B cell (primary cell): ENCODE measurements at regions not wholly inside any gene's neighbourhood (a gene's known extent, or its start where the extent isn't known, plus 50 kb on each side); places are given as distances from the start of the nearest gene placed in this dataset.
"Not testable (repeated sequence)": the region's sequence is repeated elsewhere in the genome, so short reads cannot be mapped to it uniquely, and the experiment has no call there.

ENCODE experiments used
- ATAC-seq: fragments of 200-7000 bp; cut with Tn5 transposase; one replicate; pipeline ENCODE4 v1.10.0; 2021; ENCODE audit warnings: low read depth, mild to moderate bottlenecking, moderate number of reproducible peaks, moderate library complexity
- CTCF ChIA-PET: fragments of 350-600 bp; sonication (Branson Sonifier 250); formaldehyde crosslinking; loops from one replicate; lab custom pipeline; 2021; ENCODE audit warnings: antibody characterized with exemption, inconsistent platforms; lab: Charles Lee
- POLR2A ChIA-PET: fragments of 350-600 bp; sonication (Branson Sonifier 250); formaldehyde crosslinking; loops from one replicate; lab custom pipeline; 2021; ENCODE audit warnings: antibody characterized with exemption; lab: Charles Lee
- DNase-seq: peaks from one replicate; pipeline ENCODE4 v3.0.0; 2013
- H2AFZ ChIP-seq: 2 replicates; pipeline ENCODE4 v1.6.1; 2012; ENCODE audit warnings: mild to moderate bottlenecking, low read depth, low read length; ENCODE audit not compliant: insufficient read depth, poor library complexity, severe bottlenecking
- H3K27ac ChIP-seq, 2 donors: 1 replicate in 1 of 2; 2 replicates in 1 of 2; pipeline ENCODE4 v1.5.1; 2012 to 2013; ENCODE audit warnings: low read length in 2 of 2, mild to moderate bottlenecking in 2 of 2, moderate library complexity in 1 of 2
- H3K27me3 ChIP-seq, 4 experiments: fragments of 200-600 bp in 1 of 4; sonication (generic) in 1 of 4; replicated peaks in 1 of 4; 1 replicate in 2 of 4; 2 replicates in 2 of 4; pipeline versions ENCODE4 v1.6.1 to v1.7.0; 2013 to 2016; ENCODE audit warnings: low read length in 3 of 4, mild to moderate bottlenecking in 2 of 4, mixed read lengths in 1 of 4, moderate library complexity in 1 of 4; ENCODE audit not compliant: insufficient read depth in 4 of 4, control insufficient read depth in 3 of 4; ENCODE audit errors: control extremely low read depth in 1 of 4
- H3K36me3 ChIP-seq, 2 experiments: replicated peaks in 1 of 2; 1 replicate in 1 of 2; 2 replicates in 1 of 2; pipeline versions ENCODE4 v1.6.1 to v1.7.1; 2013; ENCODE audit warnings: low read length in 1 of 2; ENCODE audit not compliant: insufficient read depth in 2 of 2, control insufficient read depth in 1 of 2; ENCODE audit errors: control extremely low read depth in 1 of 2, extremely low read depth in 1 of 2
- H3K4me1 ChIP-seq, 2 donors: fragments of 200-600 bp in 1 of 2; sonication (generic) in 1 of 2; 1 replicate in 1 of 2; 2 replicates in 1 of 2; pipeline versions ENCODE4 v1.5.1 to v1.6.1; 2013 to 2017; ENCODE audit warnings: low read length in 2 of 2; ENCODE audit not compliant: control insufficient read depth in 2 of 2, insufficient read depth in 2 of 2
- H3K4me2 ChIP-seq: replicated peaks from 2 replicates; pipeline ENCODE3; 2012; ENCODE audit warnings: mild to moderate bottlenecking, low read depth, low read length; ENCODE audit not compliant: poor library complexity, severe bottlenecking
- H3K4me3 ChIP-seq, 5 experiments: fragments of 200-600 bp in 1 of 5; sonication (generic) in 1 of 5; 1 replicate in 3 of 5; 2 replicates in 2 of 5; pipeline versions ENCODE4 v1.5.1 to v1.7.0; 2011 to 2016; ENCODE audit warnings: low read length in 4 of 5, mild to moderate bottlenecking in 4 of 5, low read depth in 2 of 5, control low read depth in 1 of 5, moderate library complexity in 1 of 5; ENCODE audit not compliant: insufficient read depth in 1 of 5; ENCODE audit errors: control extremely low read depth in 1 of 5, extremely low read depth in 1 of 5
- H3K79me2 ChIP-seq: fragments of 200-600 bp; sonication (generic); one replicate; pipeline ENCODE4 v1.6.0; 2016; ENCODE audit warnings: low read length; ENCODE audit not compliant: control insufficient read depth, insufficient read depth
- H3K9ac ChIP-seq: fragments of 200-600 bp; sonication (generic); 2 replicates; pipeline ENCODE4 v1.6.1; 2017; ENCODE audit warnings: mild to moderate bottlenecking, low read length, moderate library complexity
- H3K9me3 ChIP-seq, 3 donors: one replicate each; pipeline versions ENCODE4 v1.6.1 to v1.7.1; 2013; ENCODE audit warnings: low read length in 2 of 3; ENCODE audit not compliant: control insufficient read depth in 2 of 3, insufficient read depth in 1 of 3; ENCODE audit errors: control extremely low read depth in 1 of 3
- H4K20me1 ChIP-seq: 2 replicates; pipeline ENCODE4 v1.6.0; 2012; ENCODE audit warnings: mild to moderate bottlenecking, low read length; ENCODE audit not compliant: insufficient read depth, control insufficient read depth, poor library complexity, severe bottlenecking
- H3K27ac Mint-ChIP-seq: one replicate; pipeline ENCODE4 v1.8.0; 2021; ENCODE audit warnings: mixed read lengths
- H3K27me3 Mint-ChIP-seq: one replicate; pipeline ENCODE4 v1.8.0; 2021; ENCODE audit warnings: mixed read lengths
- H3K4me1 Mint-ChIP-seq: one replicate; pipeline ENCODE4 v1.8.0; 2021; ENCODE audit warnings: mixed read lengths
- H3K4me3 Mint-ChIP-seq: one replicate; pipeline ENCODE4 v1.8.0; 2021; ENCODE audit warnings: mixed read lengths
- H3K9me3 Mint-ChIP-seq: one replicate; pipeline ENCODE4 v1.8.0; 2022; ENCODE audit warnings: mixed read lengths; ENCODE audit not compliant: insufficient read depth
- EZH2 ChIP-seq: IDR thresholded peaks from 2 replicates; pipeline ENCODE4 v1.6.1; 2012; ENCODE audit warnings: borderline replicate concordance, low read depth, mild to moderate bottlenecking, moderate library complexity, low read length; ENCODE audit not compliant: insufficient read depth, poor library complexity, severe bottlenecking
- WGBS: methylation state at CpG from one replicate; pipeline ENCODE4 v1.1.5; 2013; ENCODE audit warnings: missing lambda C conversion rate; ENCODE audit not compliant: insufficient coverage; 5-methylcytosine and 5-hydroxymethylcytosine counted together
- intact Hi-C: fragments of 100-400 bp; cut with micrococcal nuclease; formaldehyde crosslinking; loops from one replicate; pipeline ENCODE4 v1.10.0; 2022
- TF ChIP-seq, protein P1 (sequence below): fragments of 200-600 bp; IDR thresholded peaks from one replicate; pipeline ENCODE4 v1.8.0; 2022; ENCODE audit warnings: antibody characterized with exemption, mild to moderate bottlenecking

GRCh38 chr11:116366451-116366850 is 406.3 kb downstream of the BUD13 start:
- Histone ChIP-seq H3K36me3 (no peaks in the 10 kb centered on the region), H3K4me2 (no peak overlapping the region), H3K79me2 (no peaks in the 10 kb centered on the region), H3K4me1 (no peaks in the 10 kb centered on the region), H3K27me3 (peaks cover 0 to 3% (median 0%) of the 10 kb centered on the region in 4 experiments), H3K9me3 (peaks cover 0 to 11% (median 0%) of the 10 kb centered on the region in 3 donors), H3K9ac (no peak overlapping the region), H4K20me1 (no peaks in the 10 kb centered on the region), H3K4me3 (no peak overlapping the region), H3K27ac (no peak overlapping the region), H2AFZ (no peak overlapping the region)
- ChIA-PET POLR2A (no interaction called here), CTCF (no interaction called here)
- ATAC-seq (no peak), DNase-seq (no peak)
- intact Hi-C loops = no loop called here
- TF ChIP-seq, protein P1, sequence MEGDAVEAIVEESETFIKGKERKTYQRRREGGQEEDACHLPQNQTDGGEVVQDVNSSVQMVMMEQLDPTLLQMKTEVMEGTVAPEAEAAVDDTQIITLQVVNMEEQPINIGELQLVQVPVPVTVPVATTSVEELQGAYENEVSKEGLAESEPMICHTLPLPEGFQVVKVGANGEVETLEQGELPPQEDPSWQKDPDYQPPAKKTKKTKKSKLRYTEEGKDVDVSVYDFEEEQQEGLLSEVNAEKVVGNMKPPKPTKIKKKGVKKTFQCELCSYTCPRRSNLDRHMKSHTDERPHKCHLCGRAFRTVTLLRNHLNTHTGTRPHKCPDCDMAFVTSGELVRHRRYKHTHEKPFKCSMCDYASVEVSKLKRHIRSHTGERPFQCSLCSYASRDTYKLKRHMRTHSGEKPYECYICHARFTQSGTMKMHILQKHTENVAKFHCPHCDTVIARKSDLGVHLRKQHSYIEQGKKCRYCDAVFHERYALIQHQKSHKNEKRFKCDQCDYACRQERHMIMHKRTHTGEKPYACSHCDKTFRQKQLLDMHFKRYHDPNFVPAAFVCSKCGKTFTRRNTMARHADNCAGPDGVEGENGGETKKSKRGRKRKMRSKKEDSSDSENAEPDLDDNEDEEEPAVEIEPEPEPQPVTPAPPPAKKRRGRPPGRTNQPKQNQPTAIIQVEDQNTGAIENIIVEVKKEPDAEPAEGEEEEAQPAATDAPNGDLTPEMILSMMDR = no peak
- no peak for TF ChIP-seq EZH2
- WGBS = 88% methylated on average over 1 of the region's 1 CpG
- no peak overlapping the region for H3K4me3 Mint-ChIP-seq
- H3K9me3 Mint-ChIP-seq = no peaks in the 10 kb centered on the region
- H3K27ac Mint-ChIP-seq = no peak overlapping the region
- H3K27me3 Mint-ChIP-seq = peaks cover 10% of the 10 kb centered on the region
- no peaks in the 10 kb centered on the region for H3K4me1 Mint-ChIP-seq

DNA sequence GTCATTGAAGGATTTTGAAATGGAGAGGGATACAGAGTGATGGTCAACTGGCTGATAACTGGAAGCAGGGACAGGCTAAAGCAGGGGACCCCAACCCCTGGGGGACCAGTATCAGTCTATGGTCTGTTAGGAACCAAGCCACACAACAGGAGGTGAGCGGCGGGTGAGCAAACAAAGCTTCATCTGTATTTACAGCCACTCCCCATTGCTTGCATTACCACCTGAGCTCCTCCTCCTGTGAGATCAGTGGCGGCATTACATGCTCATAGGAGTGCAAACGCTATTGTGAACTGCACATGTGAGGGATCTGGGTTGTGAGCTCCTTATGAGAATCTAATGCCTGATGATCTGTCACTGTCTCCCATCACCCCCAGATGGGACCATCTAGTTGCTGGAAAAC is 407.9 kb downstream of the BUD13 start:
- H4K20me1 ChIP-seq, CTCF ChIA-PET, H2AFZ ChIP-seq, H3K4me2 ChIP-seq, H3K4me1 Mint-ChIP-seq, H3K36me3 ChIP-seq, ATAC-seq, H3K9ac ChIP-seq, H3K4me3 ChIP-seq, intact Hi-C loops, H3K27ac ChIP-seq, H3K27me3 ChIP-seq, DNase-seq, H3K27ac Mint-ChIP-seq, H3K9me3 Mint-ChIP-seq, H3K4me1 ChIP-seq, H3K4me3 Mint-ChIP-seq, H3K79me2 ChIP-seq, POLR2A ChIA-PET: not testable (repeated sequence)
- WGBS = 96% methylated on average over 3 of the region's 4 CpGs
- H3K9me3 ChIP-seq = peaks cover 0 to 11% (median 0%) of the 10 kb centered on the region in 3 donors
- peaks cover 13% of the 10 kb centered on the region for H3K27me3 Mint-ChIP-seq
